ENCODE measurements at regions not wholly inside any gene's neighbourhood (a gene's known extent, or its start where the extent isn't known, plus 50 kb on each side); places are given as distances from the start of the nearest gene placed in this dataset.
"Not testable (repeated sequence)": the region's sequence is repeated elsewhere in the genome, so short reads cannot be mapped to it uniquely, and the experiment has no call there.

DNA sequence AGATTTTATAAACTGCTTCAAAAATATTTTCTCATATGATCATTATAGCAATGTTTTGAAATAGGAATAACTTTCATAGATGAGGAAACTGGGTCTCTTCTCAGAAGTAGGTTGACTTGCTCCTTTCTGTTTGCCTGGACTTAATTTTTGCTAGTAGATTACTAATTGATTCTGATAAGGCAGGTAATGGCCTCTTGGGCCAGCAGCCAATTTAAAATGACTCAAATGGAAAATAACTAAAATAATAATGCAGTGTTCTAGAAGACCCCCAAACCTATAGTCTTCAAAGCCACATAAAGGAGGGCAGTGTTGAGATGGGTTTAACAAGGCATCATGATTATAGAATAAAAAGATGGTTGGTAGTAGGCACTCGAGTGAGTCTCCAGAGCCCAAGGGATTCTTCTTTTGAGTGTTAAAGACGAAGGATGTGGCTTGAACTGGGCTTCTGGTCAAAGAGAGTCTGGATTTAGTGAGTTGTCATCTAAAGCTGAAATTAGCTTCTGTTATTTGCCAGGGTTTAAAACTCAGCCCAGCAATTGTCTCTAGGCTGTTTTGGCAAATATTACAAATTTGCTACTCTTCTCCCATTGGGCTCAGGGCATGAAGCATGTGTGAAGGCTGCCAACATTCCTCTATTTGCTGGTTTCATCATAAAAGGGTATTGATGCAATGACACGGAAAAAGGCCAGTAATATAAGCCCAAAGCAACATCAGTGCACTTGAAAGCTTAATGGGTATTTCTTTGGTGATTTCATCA is 297.1 kb upstream of the MEIS2 start:
- TF ChIP-seq REST (IDR thresholded peaks at IDR 0.05; ENCODE audit: insufficient replicate concordance, low read depth), result no peak
- TF ChIP-seq GABPA (IDR thresholded peaks at IDR 0.05; ENCODE audit: low read depth), result no peak
- no peak for TF ChIP-seq SPI1 (IDR thresholded peaks at IDR 0.05; ENCODE audit: borderline replicate concordance, low read depth)
- TF ChIP-seq, protein P1, sequence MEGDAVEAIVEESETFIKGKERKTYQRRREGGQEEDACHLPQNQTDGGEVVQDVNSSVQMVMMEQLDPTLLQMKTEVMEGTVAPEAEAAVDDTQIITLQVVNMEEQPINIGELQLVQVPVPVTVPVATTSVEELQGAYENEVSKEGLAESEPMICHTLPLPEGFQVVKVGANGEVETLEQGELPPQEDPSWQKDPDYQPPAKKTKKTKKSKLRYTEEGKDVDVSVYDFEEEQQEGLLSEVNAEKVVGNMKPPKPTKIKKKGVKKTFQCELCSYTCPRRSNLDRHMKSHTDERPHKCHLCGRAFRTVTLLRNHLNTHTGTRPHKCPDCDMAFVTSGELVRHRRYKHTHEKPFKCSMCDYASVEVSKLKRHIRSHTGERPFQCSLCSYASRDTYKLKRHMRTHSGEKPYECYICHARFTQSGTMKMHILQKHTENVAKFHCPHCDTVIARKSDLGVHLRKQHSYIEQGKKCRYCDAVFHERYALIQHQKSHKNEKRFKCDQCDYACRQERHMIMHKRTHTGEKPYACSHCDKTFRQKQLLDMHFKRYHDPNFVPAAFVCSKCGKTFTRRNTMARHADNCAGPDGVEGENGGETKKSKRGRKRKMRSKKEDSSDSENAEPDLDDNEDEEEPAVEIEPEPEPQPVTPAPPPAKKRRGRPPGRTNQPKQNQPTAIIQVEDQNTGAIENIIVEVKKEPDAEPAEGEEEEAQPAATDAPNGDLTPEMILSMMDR (IDR thresholded peaks at IDR 0.05; ENCODE audit: insufficient read depth, low read length), result no peak
- TF ChIP-seq POLR2AphosphoS5 (IDR thresholded peaks at IDR 0.05; ENCODE audit: low read depth), result no peak
- DNase-seq (ENCODE audit: low read depth in 1 of 2, low spot score in 1 of 2), result no peak
- H3K27me3 ChIP-seq (ENCODE audit: insufficient read depth, poor library complexity, severe bottlenecking), result no peaks in the 10 kb centered on the region

DNA sequence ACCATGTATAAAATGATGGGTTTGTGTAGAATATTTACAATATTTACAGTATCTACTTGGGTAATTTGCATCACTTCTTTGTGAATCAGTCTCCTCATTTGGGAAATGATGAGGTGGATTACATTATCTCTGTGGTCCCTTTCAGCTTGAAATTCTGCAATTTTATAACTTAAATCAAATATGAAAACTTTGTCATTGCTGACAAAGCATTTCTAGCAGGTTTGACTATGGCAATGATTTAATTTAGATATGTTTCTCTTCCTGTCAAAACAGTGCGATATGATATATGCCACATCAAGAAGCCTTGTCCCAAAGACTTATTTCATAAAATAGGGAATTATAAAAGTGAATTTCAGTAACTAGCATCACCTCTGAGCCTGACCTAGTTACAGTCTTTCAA is 315.8 kb upstream of the MEIS2 start:
- no peak for DNase-seq (ENCODE audit: low read depth in 1 of 2, low spot score in 1 of 2)
- Histone ChIP-seq H3K27me3 (ENCODE audit: insufficient read depth, poor library complexity, severe bottlenecking) (no peaks in the 10 kb centered on the region), H3K4me3 (replicated peaks; ENCODE audit: insufficient read depth, low read length) (no peak overlapping the region), H3K27ac (replicated peaks) (no peak overlapping the region)
- TF ChIP-seq POLR2AphosphoS5 (IDR thresholded peaks at IDR 0.05; ENCODE audit: low read depth) (no peak), SPI1 (IDR thresholded peaks at IDR 0.05; ENCODE audit: borderline replicate concordance, low read depth) (no peak), REST (IDR thresholded peaks at IDR 0.05; ENCODE audit: insufficient replicate concordance, low read depth) (no peak), GABPA (IDR thresholded peaks at IDR 0.05; ENCODE audit: low read depth) (no peak)
- TF ChIP-seq, protein P1 (IDR thresholded peaks at IDR 0.05; ENCODE audit: insufficient read depth, low read length), result no peak

More for the DNA sequence above, 297.1 kb upstream of the MEIS2 start:
- Histone ChIP-seq H3K4me3 (replicated peaks; ENCODE audit: insufficient read depth, low read length) (no peak overlapping the region), H3K27ac (replicated peaks) (no peak overlapping the region)

DNA sequence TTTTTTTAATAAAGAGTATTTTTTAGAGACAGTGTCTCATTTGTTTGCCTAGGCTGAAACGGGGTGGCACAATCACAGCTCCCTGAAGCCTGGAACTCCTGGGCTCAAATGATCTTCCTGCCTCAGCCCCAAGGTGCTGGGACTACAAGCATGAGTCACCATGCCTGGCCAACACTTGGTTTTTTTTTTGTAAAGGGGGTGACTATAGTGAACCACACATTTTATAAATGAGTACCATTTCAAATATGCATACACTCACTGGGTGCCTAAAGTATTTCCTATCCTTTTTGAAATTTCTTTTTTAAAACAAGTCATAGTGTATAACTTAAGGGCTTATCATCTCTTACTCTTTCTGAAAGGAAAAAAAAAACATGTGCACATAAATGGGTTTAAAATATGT is 325.2 kb upstream of the MEIS2 start:
- Histone ChIP-seq H3K27me3 (ENCODE audit: insufficient read depth, poor library complexity, severe bottlenecking) (no peaks in the 10 kb centered on the region), H3K27ac (replicated peaks) (no peak overlapping the region), H3K4me3 (replicated peaks; ENCODE audit: insufficient read depth, low read length) (no peak overlapping the region)
- no peak for DNase-seq (ENCODE audit: low read depth in 1 of 2, low spot score in 1 of 2)
- TF ChIP-seq GABPA (IDR thresholded peaks at IDR 0.05; ENCODE audit: low read depth) (no peak), POLR2AphosphoS5 (IDR thresholded peaks at IDR 0.05; ENCODE audit: low read depth) (no peak), SPI1 (IDR thresholded peaks at IDR 0.05; ENCODE audit: borderline replicate concordance, low read depth) (no peak), REST (IDR thresholded peaks at IDR 0.05; ENCODE audit: insufficient replicate concordance, low read depth) (no peak)
- TF ChIP-seq, protein P1 (IDR thresholded peaks at IDR 0.05; ENCODE audit: insufficient read depth, low read length), result no peak

DNA sequence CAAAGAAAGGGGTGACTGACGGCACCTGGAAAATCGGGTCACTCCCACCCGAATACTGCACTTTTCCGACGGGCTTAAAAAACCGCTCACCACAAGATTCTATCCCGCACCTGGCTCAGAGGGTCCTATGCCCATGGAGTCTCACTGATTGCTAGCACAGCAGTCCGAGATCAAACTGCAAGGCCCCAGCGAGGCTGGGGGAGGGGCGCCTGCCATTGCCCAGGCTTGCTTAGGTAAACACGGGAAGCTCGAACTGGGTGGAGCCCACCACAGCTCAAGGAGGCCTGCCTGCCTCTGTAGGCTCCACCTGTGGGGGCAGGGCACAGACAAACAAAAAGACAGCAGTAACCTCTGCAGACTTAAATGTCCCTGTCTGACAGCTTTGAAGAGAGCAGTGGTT is 327.0 kb upstream of the MEIS2 start:
- H3K27ac ChIP-seq (replicated peaks); H3K4me3 ChIP-seq (replicated peaks; ENCODE audit: insufficient read depth, low read length); DNase-seq (ENCODE audit: low read depth in 1 of 2, low spot score in 1 of 2); H3K27me3 ChIP-seq (ENCODE audit: insufficient read depth, poor library complexity, severe bottlenecking): not testable (repeated sequence)

All from HL-60 (cell line).